ENCODE measurements at regions not wholly inside any gene's neighbourhood (a gene's known extent, or its start where the extent isn't known, plus 50 kb on each side); places are given as distances from the start of the nearest gene placed in this dataset.

DNA sequence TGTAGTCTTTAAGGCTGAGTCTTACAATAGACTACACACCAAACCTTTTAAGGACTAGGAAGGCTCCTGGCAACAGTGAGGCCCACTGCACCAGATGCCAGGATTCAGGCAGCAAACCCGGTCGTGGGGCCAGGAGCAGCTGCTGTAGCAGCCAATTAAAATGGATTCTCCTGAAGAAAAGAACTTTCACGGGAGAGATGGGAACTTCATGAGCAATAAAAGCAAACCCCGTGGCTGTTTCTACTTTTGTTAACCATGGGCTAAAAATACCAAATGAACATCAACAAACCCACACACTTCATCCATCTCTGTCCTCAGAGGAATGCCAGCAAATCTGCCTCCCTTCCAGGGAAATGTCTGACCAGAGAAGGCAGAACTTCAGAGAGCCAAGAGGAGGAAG lies 101.4 kb downstream of the BTC start:
- no peak for TF ChIP-seq RAD21 (IDR thresholded peaks at IDR 0.05; ENCODE audit: low read depth)
- TF ChIP-seq, protein P1, sequence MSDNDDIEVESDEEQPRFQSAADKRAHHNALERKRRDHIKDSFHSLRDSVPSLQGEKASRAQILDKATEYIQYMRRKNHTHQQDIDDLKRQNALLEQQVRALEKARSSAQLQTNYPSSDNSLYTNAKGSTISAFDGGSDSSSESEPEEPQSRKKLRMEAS (IDR thresholded peaks at IDR 0.05): no peak

Data from Ishikawa (cell line).